Ureter (tissue), 1 donor: ENCODE measurements at regions not wholly inside any gene's neighbourhood (a gene's known extent, or its start where the extent isn't known, plus 50 kb on each side); places are given as distances from the start of the nearest gene placed in this dataset.
"Not testable (repeated sequence)": the region's sequence is repeated elsewhere in the genome, so short reads cannot be mapped to it uniquely, and the experiment has no call there.

ENCODE experiments used
- DNase-seq: peaks from one replicate; pipeline ENCODE4 v3.0.0-alpha.2; 2020; ENCODE audit warnings: low spot score
- donor health status: DM: yes; HTN: yes; CAD: no.

- DNase-seq, result no peak
These were observed 152.3 kb upstream of the ANXA10 start for GRCh38 chr4:167939863-167940616.

- DNase-seq, result no peak
These were observed 148.3 kb upstream of the ANXA10 start for GRCh38 chr4:167943872-167944505.

- DNase-seq, result no peak
These were observed 147.6 kb upstream of the ANXA10 start for GRCh38 chr4:167944721-167945120.

- DNase-seq, result no peak
These were observed 137.3 kb upstream of the ANXA10 start for GRCh38 chr4:167955006-167955405.

- DNase-seq, result no peak
These were observed 135.7 kb upstream of the ANXA10 start for GRCh38 chr4:167956676-167957075.

- no peak for DNase-seq
These were observed 127.5 kb upstream of the ANXA10 start for GRCh38 chr4:167964766-167965373.

- no peak for DNase-seq
These were observed 126.2 kb upstream of the ANXA10 start for GRCh38 chr4:167966143-167966542.

GRCh38 chr4:167973513-167973912, 118.8 kb upstream of the ANXA10 start:
- DNase-seq, result no peak

GRCh38 chr4:167985565-167985964, 106.8 kb upstream of the ANXA10 start:
- no peak for DNase-seq

- no peak for DNase-seq
These were observed 106.3 kb upstream of the ANXA10 start for GRCh38 chr4:167986044-167986443.

- no peak for DNase-seq
These were observed 105.1 kb upstream of the ANXA10 start for GRCh38 chr4:167987285-167987684.

GRCh38 chr4:167989815-167990214, 102.5 kb upstream of the ANXA10 start:
- DNase-seq, result no peak

- DNase-seq, result not testable (repeated sequence)
These were observed 84.2 kb upstream of the ANXA10 start for GRCh38 chr4:168008112-168008511.

- no peak for DNase-seq
These were observed 73.2 kb upstream of the ANXA10 start for GRCh38 chr4:168019019-168019651.

GRCh38 chr4:168019921-168020320, 72.4 kb upstream of the ANXA10 start:
- DNase-seq, result no peak

- no peak for DNase-seq
These were observed 70.7 kb upstream of the ANXA10 start for GRCh38 chr4:168021666-168022065.

- no peak for DNase-seq
These were observed 63.8 kb upstream of the ANXA10 start for GRCh38 chr4:168028568-168028967.

GRCh38 chr4:168028970-168029597, 63.3 kb upstream of the ANXA10 start:
- DNase-seq, result no peak

GRCh38 chr4:168037676-168038075, 54.7 kb upstream of the ANXA10 start:
- DNase-seq, result no peak

- DNase-seq, result no peak
These were observed 52.7 kb upstream of the ANXA10 start for GRCh38 chr4:168039593-168039992.
